CMK (cell line): ENCODE measurements at regions not wholly inside any gene's neighbourhood (a gene's known extent, or its start where the extent isn't known, plus 50 kb on each side); places are given as distances from the start of the nearest gene placed in this dataset.

Source experiments
- DNase-seq: peaks from one replicate; pipeline ENCODE4 v3.0.0-alpha.2; 2010; ENCODE audit warnings: low read depth

- DNase-seq: no peak
These were observed 154.4 kb downstream of the ASB1 start for GRCh38 chr2:238581126-238581525.

- no peak for DNase-seq
These were observed 155.4 kb downstream of the ASB1 start for GRCh38 chr2:238582159-238582558.

GRCh38 chr2:238584617-238585016 is 157.9 kb downstream of the ASB1 start:
- no peak for DNase-seq

- DNase-seq: no peak
These were observed 159.4 kb downstream of the ASB1 start for GRCh38 chr2:238585836-238586821.

GRCh38 chr2:238586931-238587775 is 160.4 kb downstream of the ASB1 start:
- no peak for DNase-seq

GRCh38 chr2:238587776-238588660 is 161.3 kb downstream of the ASB1 start:
- no peak for DNase-seq

- DNase-seq: no peak
These were observed 163.1 kb downstream of the ASB1 start for GRCh38 chr2:238589591-238590460.

GRCh38 chr2:238591732-238592131 is 165.0 kb downstream of the ASB1 start:
- no peak for DNase-seq

GRCh38 chr2:238593236-238593635 is 166.5 kb downstream of the ASB1 start:
- no peak for DNase-seq

- DNase-seq: no peak
These were observed 167.0 kb downstream of the ASB1 start for GRCh38 chr2:238593678-238594077.

- DNase-seq: no peak
These were observed 168.3 kb downstream of the ASB1 start for GRCh38 chr2:238594796-238595749.

- no peak for DNase-seq
These were observed 169.2 kb downstream of the ASB1 start for GRCh38 chr2:238595750-238596570.

- no peak for DNase-seq
These were observed 170.1 kb downstream of the ASB1 start for GRCh38 chr2:238596571-238597551.

GRCh38 chr2:238597638-238598528 is 171.2 kb downstream of the ASB1 start:
- no peak for DNase-seq

- no peak for DNase-seq
These were observed 172.2 kb downstream of the ASB1 start for GRCh38 chr2:238598802-238599530.
